ENCODE measurements at regions not wholly inside any gene's neighbourhood (a gene's known extent, or its start where the extent isn't known, plus 50 kb on each side); places are given as distances from the start of the nearest gene placed in this dataset.

- no peaks in the 10 kb centered on the region for H3K4me1 ChIP-seq (ENCODE audit: control insufficient read depth, extremely low read depth, insufficient read depth, low read length)
- peak in 1 of 2 donors; percentile 46 for DNase-seq (ENCODE audit: low read depth in 2 of 2)
- H3K27me3 ChIP-seq (ENCODE audit: control insufficient read depth, insufficient read depth, low read length): no peaks in the 10 kb centered on the region
- no peak overlapping the region for H3K27ac ChIP-seq (ENCODE audit: insufficient read depth, low read length)
- H2AFZ ChIP-seq (ENCODE audit: low read length): no peak overlapping the region
- H3K9me3 ChIP-seq (ENCODE audit: control insufficient read depth, insufficient read depth, low read depth, low read length): no peaks in the 10 kb centered on the region
- TF ChIP-seq CTCF (conservative IDR thresholded peaks at IDR 0.05 in 1 of 2, IDR thresholded peaks at IDR 0.05 in 1 of 2; ENCODE audit: low read depth in 1 of 2, low read length in 2 of 2) (no peak), EZH2 (IDR thresholded peaks at IDR 0.05; ENCODE audit: low read length, missing control alignments) (no peak)
- no peak overlapping the region for H3K9ac ChIP-seq (ENCODE audit: insufficient read depth, low read length)
- no peak overlapping the region for H3K4me3 ChIP-seq (replicated peaks in 1 of 4; ENCODE audit: control extremely low read depth in 1 of 4, insufficient read depth in 1 of 4, low read depth in 3 of 4, low read length in 4 of 4)
- no peaks in the 10 kb centered on the region for H3K79me2 ChIP-seq (ENCODE audit: control insufficient read depth, insufficient read depth, low read length)
- H4K20me1 ChIP-seq (ENCODE audit: control insufficient read depth, extremely low read depth, insufficient read depth, low read length): no peaks in the 10 kb centered on the region
- H3K36me3 ChIP-seq (ENCODE audit: control insufficient read depth, insufficient read depth, low read length): no peaks in the 10 kb centered on the region
- H3K4me2 ChIP-seq (ENCODE audit: extremely low read depth, insufficient read depth, low read length): no peak overlapping the region
Measured at GRCh38 chr4:66328803-66329574, 658.7 kb upstream of the EPHA5 start.

- H3K27me3 ChIP-seq (ENCODE audit: control insufficient read depth, insufficient read depth, low read length): no peaks in the 10 kb centered on the region
- H3K9me3 ChIP-seq (ENCODE audit: control insufficient read depth, insufficient read depth, low read depth, low read length): no peaks in the 10 kb centered on the region
- DNase-seq (ENCODE audit: low read depth in 2 of 2): no peak
- no peak overlapping the region for H3K9ac ChIP-seq (ENCODE audit: insufficient read depth, low read length)
- TF ChIP-seq CTCF (conservative IDR thresholded peaks at IDR 0.05 in 1 of 2, IDR thresholded peaks at IDR 0.05 in 1 of 2; ENCODE audit: low read depth in 1 of 2, low read length in 2 of 2) (no peak), EZH2 (IDR thresholded peaks at IDR 0.05; ENCODE audit: low read length, missing control alignments) (no peak)
- H4K20me1 ChIP-seq (ENCODE audit: control insufficient read depth, extremely low read depth, insufficient read depth, low read length): no peaks in the 10 kb centered on the region
- H2AFZ ChIP-seq (ENCODE audit: low read length): no peak overlapping the region
- no peaks in the 10 kb centered on the region for H3K4me1 ChIP-seq (ENCODE audit: control insufficient read depth, extremely low read depth, insufficient read depth, low read length)
- no peaks in the 10 kb centered on the region for H3K36me3 ChIP-seq (ENCODE audit: control insufficient read depth, insufficient read depth, low read length)
- H3K4me2 ChIP-seq (ENCODE audit: extremely low read depth, insufficient read depth, low read length): no peak overlapping the region
- no peak overlapping the region for H3K4me3 ChIP-seq (replicated peaks in 1 of 4; ENCODE audit: control extremely low read depth in 1 of 4, insufficient read depth in 1 of 4, low read depth in 3 of 4, low read length in 4 of 4)
- H3K27ac ChIP-seq (ENCODE audit: insufficient read depth, low read length): no peak overlapping the region
- no peaks in the 10 kb centered on the region for H3K79me2 ChIP-seq (ENCODE audit: control insufficient read depth, insufficient read depth, low read length)
Measured at GRCh38 chr4:66307641-66308438, 637.6 kb upstream of the EPHA5 start.

GRCh38 chr4:66300336-66300934 lies 630.1 kb upstream of the EPHA5 start:
- Histone ChIP-seq H3K79me2 (ENCODE audit: control insufficient read depth, insufficient read depth, low read length) (no peaks in the 10 kb centered on the region), H3K9ac (ENCODE audit: insufficient read depth, low read length) (no peak overlapping the region), H3K9me3 (ENCODE audit: control insufficient read depth, insufficient read depth, low read depth, low read length) (no peaks in the 10 kb centered on the region), H3K27ac (ENCODE audit: insufficient read depth, low read length) (no peak overlapping the region), H3K4me2 (ENCODE audit: extremely low read depth, insufficient read depth, low read length) (no peak overlapping the region), H3K4me1 (ENCODE audit: control insufficient read depth, extremely low read depth, insufficient read depth, low read length) (no peaks in the 10 kb centered on the region), H2AFZ (ENCODE audit: low read length) (no peak overlapping the region), H4K20me1 (ENCODE audit: control insufficient read depth, extremely low read depth, insufficient read depth, low read length) (no peaks in the 10 kb centered on the region), H3K36me3 (ENCODE audit: control insufficient read depth, insufficient read depth, low read length) (no peaks in the 10 kb centered on the region), H3K27me3 (ENCODE audit: control insufficient read depth, insufficient read depth, low read length) (no peaks in the 10 kb centered on the region), H3K4me3 (replicated peaks in 1 of 4; ENCODE audit: control extremely low read depth in 1 of 4, insufficient read depth in 1 of 4, low read depth in 3 of 4, low read length in 4 of 4) (no peak overlapping the region)
- peak in 1 of 2 donors; percentile 7 for DNase-seq (ENCODE audit: low read depth in 2 of 2)
- TF ChIP-seq EZH2 (IDR thresholded peaks at IDR 0.05; ENCODE audit: low read length, missing control alignments) (no peak), CTCF (conservative IDR thresholded peaks at IDR 0.05 in 1 of 2, IDR thresholded peaks at IDR 0.05 in 1 of 2; ENCODE audit: low read depth in 1 of 2, low read length in 2 of 2) (no peak)
